IMR-90 (cell line): ENCODE measurements at regions not wholly inside any gene's neighbourhood (a gene's known extent, or its start where the extent isn't known, plus 50 kb on each side); places are given as distances from the start of the nearest gene placed in this dataset.

Source experiments
- BHLHE40 ChIP-seq: fragments of 150-350 bp; IDR thresholded peaks from 2 replicates; pipeline ENCODE4 v1.6.1; 2016; ENCODE audit warnings: mild to moderate bottlenecking, low read depth, low read length
- MAFK ChIP-seq: IDR thresholded peaks from 2 replicates; pipeline ENCODE4 v1.6.1; 2012; ENCODE audit warnings: low read depth, low read length, improper control_type of control experiment
- POLR2A ChIP-seq: IDR thresholded peaks from 2 replicates; pipeline ENCODE4 v1.6.1; 2012; ENCODE audit warnings: mild to moderate bottlenecking, low read depth, low read length
- TF ChIP-seq, protein P1 (sequence below): conservative IDR thresholded peaks from 2 replicates; pipeline ENCODE4 v1.5.1; 2012; ENCODE audit warnings: mild to moderate bottlenecking, low read depth, low read length, improper control_type of control experiment

DNA sequence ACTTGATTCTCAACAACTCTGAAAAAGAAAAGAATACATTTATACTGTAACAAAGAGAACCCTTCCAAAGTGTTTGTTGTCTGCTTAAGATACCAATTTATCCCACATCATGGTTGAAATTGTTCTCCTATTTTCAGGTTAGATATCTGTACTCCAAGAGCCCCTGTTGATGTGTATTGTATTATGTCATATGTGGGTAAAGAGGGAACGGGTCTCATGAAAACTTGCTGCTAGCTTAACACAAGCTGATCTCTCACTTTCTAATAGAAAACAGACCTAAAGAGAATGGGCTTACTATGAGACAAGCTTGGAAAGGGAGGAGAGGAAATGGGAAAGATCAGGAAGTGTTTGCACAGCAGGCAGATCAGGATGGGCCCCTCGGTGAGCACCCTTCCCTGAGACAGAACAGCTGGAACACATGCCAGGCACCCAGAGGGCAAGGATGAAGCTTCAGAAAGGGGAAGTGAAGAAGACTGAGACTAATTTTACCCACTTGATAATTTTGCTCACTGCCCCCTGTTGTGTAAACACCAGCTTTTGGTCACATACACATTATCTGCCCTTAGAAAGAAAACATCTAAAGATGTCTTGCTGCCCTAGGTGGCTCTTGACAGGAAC is 747.9 kb upstream of the CCDC54 start:
- TF ChIP-seq, protein P1, sequence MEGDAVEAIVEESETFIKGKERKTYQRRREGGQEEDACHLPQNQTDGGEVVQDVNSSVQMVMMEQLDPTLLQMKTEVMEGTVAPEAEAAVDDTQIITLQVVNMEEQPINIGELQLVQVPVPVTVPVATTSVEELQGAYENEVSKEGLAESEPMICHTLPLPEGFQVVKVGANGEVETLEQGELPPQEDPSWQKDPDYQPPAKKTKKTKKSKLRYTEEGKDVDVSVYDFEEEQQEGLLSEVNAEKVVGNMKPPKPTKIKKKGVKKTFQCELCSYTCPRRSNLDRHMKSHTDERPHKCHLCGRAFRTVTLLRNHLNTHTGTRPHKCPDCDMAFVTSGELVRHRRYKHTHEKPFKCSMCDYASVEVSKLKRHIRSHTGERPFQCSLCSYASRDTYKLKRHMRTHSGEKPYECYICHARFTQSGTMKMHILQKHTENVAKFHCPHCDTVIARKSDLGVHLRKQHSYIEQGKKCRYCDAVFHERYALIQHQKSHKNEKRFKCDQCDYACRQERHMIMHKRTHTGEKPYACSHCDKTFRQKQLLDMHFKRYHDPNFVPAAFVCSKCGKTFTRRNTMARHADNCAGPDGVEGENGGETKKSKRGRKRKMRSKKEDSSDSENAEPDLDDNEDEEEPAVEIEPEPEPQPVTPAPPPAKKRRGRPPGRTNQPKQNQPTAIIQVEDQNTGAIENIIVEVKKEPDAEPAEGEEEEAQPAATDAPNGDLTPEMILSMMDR = no peak
- TF ChIP-seq POLR2A = no peak
- no peak for TF ChIP-seq BHLHE40
- TF ChIP-seq MAFK = no peak
